ENCODE measurements at regions not wholly inside any gene's neighbourhood (a gene's known extent, or its start where the extent isn't known, plus 50 kb on each side); places are given as distances from the start of the nearest gene placed in this dataset.

DNA sequence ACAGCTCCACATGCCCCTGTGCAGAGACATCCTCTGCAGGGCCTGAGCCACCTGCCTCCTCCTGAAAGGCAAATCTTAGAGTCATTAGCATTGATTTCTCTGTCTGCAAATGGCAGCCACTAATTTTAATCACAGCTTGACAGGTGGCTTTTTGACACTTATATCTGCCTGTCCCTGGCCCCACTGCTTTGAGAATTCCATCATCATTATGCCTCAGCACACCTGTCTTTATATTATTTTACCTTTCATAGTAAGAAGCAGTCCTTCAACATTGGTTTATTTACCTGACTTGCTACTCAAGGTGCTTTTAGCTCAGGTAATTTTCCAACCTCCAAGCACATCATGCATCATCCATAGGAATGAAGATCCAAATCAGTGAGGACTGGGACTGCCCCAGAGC, 451.3 kb downstream of the MTRR start:
- H3K36me3 Mint-ChIP-seq (ENCODE audit: insufficient read depth, unreplicated experiment): no peaks in the 10 kb centered on the region
- no peak overlapping the region for H3K4me3 ChIP-seq (ENCODE audit: low read depth, low read length)
- no peaks in the 10 kb centered on the region for H3K36me3 ChIP-seq (ENCODE audit: control insufficient read depth, insufficient read depth, low read length)
- CTCF ChIA-PET: no interaction called here
- POLR2A ChIA-PET: no interaction called here
- no peak for DNase-seq
- H3K27me3 Mint-ChIP-seq (ENCODE audit: insufficient read depth, unreplicated experiment): peaks cover 7% of the 10 kb centered on the region
- intact Hi-C loops (cut with micrococcal nuclease; ENCODE audit: unreplicated experiment): no loop called here
- H3K27me3 ChIP-seq (replicated peaks; ENCODE audit: control insufficient read depth, insufficient read depth, low read length): no peaks in the 10 kb centered on the region
- TF ChIP-seq, protein P1, sequence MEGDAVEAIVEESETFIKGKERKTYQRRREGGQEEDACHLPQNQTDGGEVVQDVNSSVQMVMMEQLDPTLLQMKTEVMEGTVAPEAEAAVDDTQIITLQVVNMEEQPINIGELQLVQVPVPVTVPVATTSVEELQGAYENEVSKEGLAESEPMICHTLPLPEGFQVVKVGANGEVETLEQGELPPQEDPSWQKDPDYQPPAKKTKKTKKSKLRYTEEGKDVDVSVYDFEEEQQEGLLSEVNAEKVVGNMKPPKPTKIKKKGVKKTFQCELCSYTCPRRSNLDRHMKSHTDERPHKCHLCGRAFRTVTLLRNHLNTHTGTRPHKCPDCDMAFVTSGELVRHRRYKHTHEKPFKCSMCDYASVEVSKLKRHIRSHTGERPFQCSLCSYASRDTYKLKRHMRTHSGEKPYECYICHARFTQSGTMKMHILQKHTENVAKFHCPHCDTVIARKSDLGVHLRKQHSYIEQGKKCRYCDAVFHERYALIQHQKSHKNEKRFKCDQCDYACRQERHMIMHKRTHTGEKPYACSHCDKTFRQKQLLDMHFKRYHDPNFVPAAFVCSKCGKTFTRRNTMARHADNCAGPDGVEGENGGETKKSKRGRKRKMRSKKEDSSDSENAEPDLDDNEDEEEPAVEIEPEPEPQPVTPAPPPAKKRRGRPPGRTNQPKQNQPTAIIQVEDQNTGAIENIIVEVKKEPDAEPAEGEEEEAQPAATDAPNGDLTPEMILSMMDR (IDR thresholded peaks at IDR 0.05; ENCODE audit: insufficient read depth in 1 of 2, low read depth in 1 of 2, low read length in 1 of 2, severe bottlenecking in 1 of 2, unreplicated experiment in 1 of 2): no peak
- no peaks in the 10 kb centered on the region for H3K4me1 Mint-ChIP-seq (ENCODE audit: low read depth, unreplicated experiment)
- no peaks in the 10 kb centered on the region for H3K9me3 Mint-ChIP-seq (ENCODE audit: unreplicated experiment)
- no peaks in the 10 kb centered on the region for H3K4me1 ChIP-seq
- H3K9me3 ChIP-seq: no peaks in the 10 kb centered on the region
- no TSS peak for BruUV-seq (replicated peaks)
- H3K4me3 Mint-ChIP-seq (ENCODE audit: unreplicated experiment): no peak overlapping the region
- no peak overlapping the region for H3K27ac Mint-ChIP-seq (ENCODE audit: unreplicated experiment)

DNA sequence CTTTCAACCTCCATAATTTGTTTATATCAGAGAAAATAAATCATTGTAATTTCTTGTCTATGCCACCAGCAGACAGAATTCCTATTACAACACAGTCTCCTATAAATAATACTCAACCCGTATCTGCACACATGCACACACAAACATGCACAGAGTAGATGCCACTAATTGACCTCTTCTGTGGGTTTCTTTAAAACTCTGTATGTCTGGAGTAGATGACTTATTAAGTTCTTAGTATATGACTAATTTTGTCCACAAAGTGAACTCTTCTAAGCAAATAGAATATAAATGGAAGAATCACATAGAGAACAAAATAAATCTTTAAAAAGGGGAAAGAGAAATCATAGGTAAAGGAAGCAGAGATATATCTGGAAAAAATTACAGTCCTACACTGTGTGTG, 452.3 kb downstream of the MTRR start:
- no peak overlapping the region for H3K27ac Mint-ChIP-seq (ENCODE audit: unreplicated experiment)
- ChIA-PET POLR2A (no interaction called here), CTCF (no interaction called here)
- Histone ChIP-seq H3K36me3 (ENCODE audit: control insufficient read depth, insufficient read depth, low read length) (no peaks in the 10 kb centered on the region), H3K4me3 (ENCODE audit: low read depth, low read length) (no peak overlapping the region), H3K27me3 (replicated peaks; ENCODE audit: control insufficient read depth, insufficient read depth, low read length) (no peaks in the 10 kb centered on the region), H3K9me3 (no peaks in the 10 kb centered on the region), H3K4me1 (no peaks in the 10 kb centered on the region)
- peaks cover 7% of the 10 kb centered on the region for H3K27me3 Mint-ChIP-seq (ENCODE audit: insufficient read depth, unreplicated experiment)
- no peaks in the 10 kb centered on the region for H3K36me3 Mint-ChIP-seq (ENCODE audit: insufficient read depth, unreplicated experiment)
- H3K4me3 Mint-ChIP-seq (ENCODE audit: unreplicated experiment): no peak overlapping the region
- BruUV-seq (replicated peaks): no TSS peak
- intact Hi-C loops (cut with micrococcal nuclease; ENCODE audit: unreplicated experiment): no loop called here
- no peaks in the 10 kb centered on the region for H3K4me1 Mint-ChIP-seq (ENCODE audit: low read depth, unreplicated experiment)
- no peak for DNase-seq
- TF ChIP-seq, protein P1 (IDR thresholded peaks at IDR 0.05; ENCODE audit: insufficient read depth in 1 of 2, low read depth in 1 of 2, low read length in 1 of 2, severe bottlenecking in 1 of 2, unreplicated experiment in 1 of 2): no peak
- H3K9me3 Mint-ChIP-seq (ENCODE audit: unreplicated experiment): no peaks in the 10 kb centered on the region

DNA sequence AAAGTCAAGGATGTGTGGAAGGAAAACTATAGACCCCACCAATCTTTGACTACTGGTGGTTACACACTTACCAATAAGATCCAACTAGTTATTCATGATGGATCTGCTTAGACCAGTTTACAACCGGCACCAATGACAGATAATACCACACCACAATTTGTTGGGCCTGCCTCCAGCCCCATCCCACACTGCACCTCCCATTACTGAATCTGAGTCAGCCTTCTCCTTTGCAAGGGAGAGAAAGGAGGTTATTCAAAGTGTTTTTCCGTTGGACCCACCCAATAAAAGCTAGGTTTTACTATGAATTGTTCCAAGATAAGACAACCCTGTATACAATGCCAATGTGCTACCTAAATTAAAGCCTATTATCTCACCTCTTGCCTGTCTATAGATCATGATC, 453.5 kb downstream of the MTRR start:
- no peaks in the 10 kb centered on the region for H3K36me3 Mint-ChIP-seq (ENCODE audit: insufficient read depth, unreplicated experiment)
- no peaks in the 10 kb centered on the region for H3K4me1 ChIP-seq
- no peak overlapping the region for H3K27ac Mint-ChIP-seq (ENCODE audit: unreplicated experiment)
- no peaks in the 10 kb centered on the region for H3K9me3 ChIP-seq
- no peaks in the 10 kb centered on the region for H3K9me3 Mint-ChIP-seq (ENCODE audit: unreplicated experiment)
- H3K4me3 Mint-ChIP-seq (ENCODE audit: unreplicated experiment): no peak overlapping the region
- H3K4me3 ChIP-seq (ENCODE audit: low read depth, low read length): no peak overlapping the region
- H3K27me3 Mint-ChIP-seq (ENCODE audit: insufficient read depth, unreplicated experiment): peaks cover 7% of the 10 kb centered on the region
- no peaks in the 10 kb centered on the region for H3K4me1 Mint-ChIP-seq (ENCODE audit: low read depth, unreplicated experiment)
- ChIA-PET CTCF (no interaction called here), POLR2A (no interaction called here)
- TF ChIP-seq, protein P1 (IDR thresholded peaks at IDR 0.05; ENCODE audit: insufficient read depth in 1 of 2, low read depth in 1 of 2, low read length in 1 of 2, severe bottlenecking in 1 of 2, unreplicated experiment in 1 of 2): no peak
- no TSS peak for BruUV-seq (replicated peaks)
- no peaks in the 10 kb centered on the region for H3K27me3 ChIP-seq (replicated peaks; ENCODE audit: control insufficient read depth, insufficient read depth, low read length)
- DNase-seq: no peak
- intact Hi-C loops (cut with micrococcal nuclease; ENCODE audit: unreplicated experiment): no loop called here
- H3K36me3 ChIP-seq (ENCODE audit: control insufficient read depth, insufficient read depth, low read length): no peaks in the 10 kb centered on the region

Measured in Caco-2 (cell line).